ENCODE measurements at regions not wholly inside any gene's neighbourhood (a gene's known extent, or its start where the extent isn't known, plus 50 kb on each side); places are given as distances from the start of the nearest gene placed in this dataset.

GRCh38 chr5:17947029-17947428 is 312.8 kb downstream of the TAF11L14 start:
- no peak for TF ChIP-seq CTCF (conservative IDR thresholded peaks at IDR 0.05; ENCODE audit: low read depth, low read length)
- TF ChIP-seq RAD21 (IDR thresholded peaks at IDR 0.05; ENCODE audit: low read length) = no peak
- no peak for TF ChIP-seq POLR2A (IDR thresholded peaks at IDR 0.05; ENCODE audit: low read depth, low read length)
- no peak for TF ChIP-seq SMC3 (IDR thresholded peaks at IDR 0.05; ENCODE audit: low read depth, low read length)
- TF ChIP-seq BHLHE40 (IDR thresholded peaks at IDR 0.05; ENCODE audit: low read depth, low read length) = no peak
- TF ChIP-seq RFX5 (IDR thresholded peaks at IDR 0.05; ENCODE audit: low read depth, low read length) = no peak

All from IMR-90 (cell line).